ENCODE measurements at regions not wholly inside any gene's neighbourhood (a gene's known extent, or its start where the extent isn't known, plus 50 kb on each side); places are given as distances from the start of the nearest gene placed in this dataset.

- TF ChIP-seq CTCF (IDR thresholded peaks at IDR 0.05) (no peak), POLR2AphosphoS5 (IDR thresholded peaks at IDR 0.05; ENCODE audit: insufficient read depth in 1 of 2, low read depth in 1 of 2) (no peak)
These were observed 204.9 kb upstream of the MIR17HG start for GRCh38 chr13:91142572-91142971.

Measured in vagina (tissue), 2 donors.